ENCODE measurements at regions not wholly inside any gene's neighbourhood (a gene's known extent, or its start where the extent isn't known, plus 50 kb on each side); places are given as distances from the start of the nearest gene placed in this dataset.
A peak's percentile ranks its signal among the peaks of the same experiment; 100 is the strongest.

- Mint-ChIP-seq H3K27me3 (ENCODE audit: low read depth, poor library complexity) (no peaks in the 10 kb centered on the region), H3K4me3 (no peak overlapping the region), H3K36me3 (ENCODE audit: low read depth) (no peaks in the 10 kb centered on the region), H3K9me3 (peaks cover 4% of the 10 kb centered on the region), H3K4me1 (no peaks in the 10 kb centered on the region), H3K27ac (no peak overlapping the region)
- peak; percentile 12 for DNase-seq
- peak; percentile 37 for TF ChIP-seq CTCF (IDR thresholded peaks at IDR 0.05)
Observed at GRCh38 chr15:37793851-37794250, 140.6 kb upstream of the TMCO5A start.

- no peaks in the 10 kb centered on the region for H3K36me3 Mint-ChIP-seq (ENCODE audit: low read depth)
- no peaks in the 10 kb centered on the region for H3K4me1 Mint-ChIP-seq
- H3K9me3 Mint-ChIP-seq: peaks cover 4% of the 10 kb centered on the region
- TF ChIP-seq CTCF (IDR thresholded peaks at IDR 0.05): no peak
- H3K27me3 Mint-ChIP-seq (ENCODE audit: low read depth, poor library complexity): no peaks in the 10 kb centered on the region
- H3K4me3 Mint-ChIP-seq: no peak overlapping the region
- no peak overlapping the region for H3K27ac Mint-ChIP-seq
- DNase-seq: no peak
Observed at GRCh38 chr15:37794947-37795346, 139.5 kb upstream of the TMCO5A start.

- no peak for TF ChIP-seq CTCF (IDR thresholded peaks at IDR 0.05)
- Mint-ChIP-seq H3K4me1 (no peaks in the 10 kb centered on the region), H3K4me3 (no peak overlapping the region), H3K27me3 (ENCODE audit: low read depth, poor library complexity) (no peaks in the 10 kb centered on the region), H3K9me3 (peaks cover 4% of the 10 kb centered on the region), H3K36me3 (ENCODE audit: low read depth) (no peaks in the 10 kb centered on the region), H3K27ac (no peak overlapping the region)
- no peak for DNase-seq
Observed at GRCh38 chr15:37801529-37801928, 132.9 kb upstream of the TMCO5A start.

- no peak overlapping the region for H3K27ac Mint-ChIP-seq
- H3K4me1 Mint-ChIP-seq: no peaks in the 10 kb centered on the region
- DNase-seq: no peak
- no peak for TF ChIP-seq CTCF (IDR thresholded peaks at IDR 0.05)
- peaks cover 4% of the 10 kb centered on the region for H3K9me3 Mint-ChIP-seq
- H3K4me3 Mint-ChIP-seq: no peak overlapping the region
- H3K27me3 Mint-ChIP-seq (ENCODE audit: low read depth, poor library complexity): no peaks in the 10 kb centered on the region
- H3K36me3 Mint-ChIP-seq (ENCODE audit: low read depth): no peaks in the 10 kb centered on the region
Observed at GRCh38 chr15:37806808-37807207, 127.6 kb upstream of the TMCO5A start.

- Mint-ChIP-seq H3K4me3 (no peak overlapping the region), H3K4me1 (no peaks in the 10 kb centered on the region), H3K27ac (no peak overlapping the region), H3K36me3 (ENCODE audit: low read depth) (no peaks in the 10 kb centered on the region), H3K9me3 (peaks cover 4% of the 10 kb centered on the region), H3K27me3 (ENCODE audit: low read depth, poor library complexity) (peaks cover 3% of the 10 kb centered on the region)
- no peak for TF ChIP-seq CTCF (IDR thresholded peaks at IDR 0.05)
- DNase-seq: no peak
Observed at GRCh38 chr15:37810381-37810780, 124.1 kb upstream of the TMCO5A start.

GRCh38 chr15:37813306-37813705 lies 121.1 kb upstream of the TMCO5A start:
- peaks cover 4% of the 10 kb centered on the region for H3K9me3 Mint-ChIP-seq
- no peaks in the 10 kb centered on the region for H3K4me1 Mint-ChIP-seq
- no peak for DNase-seq
- H3K4me3 Mint-ChIP-seq: no peak overlapping the region
- H3K27ac Mint-ChIP-seq: no peak overlapping the region
- H3K36me3 Mint-ChIP-seq (ENCODE audit: low read depth): no peaks in the 10 kb centered on the region
- no peak for TF ChIP-seq CTCF (IDR thresholded peaks at IDR 0.05)
- H3K27me3 Mint-ChIP-seq (ENCODE audit: low read depth, poor library complexity): peaks cover 6% of the 10 kb centered on the region
